MCF 10A (cell line): ENCODE measurements at regions not wholly inside any gene's neighbourhood (a gene's known extent, or its start where the extent isn't known, plus 50 kb on each side); places are given as distances from the start of the nearest gene placed in this dataset.
"Not testable (repeated sequence)": the region's sequence is repeated elsewhere in the genome, so short reads cannot be mapped to it uniquely, and the experiment has no call there.

ENCODE experiments used
- BruUV-seq: library from RNA; stranded (reverse); fragments of 400-500 nt; replicated peaks from 2 replicates; lab custom pipeline; 2021; lab: Mats Ljungman, UMichigan
- CTCF ChIA-PET: fragments of 300-600 bp; sonication (Branson Sonifier 250); formaldehyde crosslinking; extraction: SDS; loops from one replicate; lab custom pipeline; 2021; ENCODE audit warnings: antibody characterized with exemption, inconsistent platforms; lab: Yijun Ruan, JAX
- POLR2A ChIA-PET: fragments of 300-600, 350-650 bp; sonication (Branson Sonifier 250); formaldehyde crosslinking; extraction: SDS; loops from one replicate; lab custom pipeline; 2020; ENCODE audit warnings: antibody characterized with exemption, inconsistent platforms; lab: Yijun Ruan, JAX
- DNase-seq: peaks from one replicate; pipeline ENCODE4 v3.0.0-alpha.2; 2018; ENCODE audit not compliant: unreplicated experiment
- H3K27ac Mint-ChIP-seq: one replicate; pipeline ENCODE4 v1.8.0; 2022; ENCODE audit warnings: mild to moderate bottlenecking, low read depth, mixed read lengths; ENCODE audit not compliant: unreplicated experiment
- H3K27me3 Mint-ChIP-seq: one replicate; pipeline ENCODE4 v1.8.0; 2022; ENCODE audit warnings: mixed read lengths; ENCODE audit not compliant: insufficient read depth, unreplicated experiment
- H3K36me3 Mint-ChIP-seq: one replicate; pipeline ENCODE4 v1.8.0; 2022; ENCODE audit warnings: mild to moderate bottlenecking, moderate library complexity, mixed read lengths; ENCODE audit not compliant: insufficient read depth, unreplicated experiment
- H3K4me1 Mint-ChIP-seq: one replicate; pipeline ENCODE4 v1.8.0; 2022; ENCODE audit warnings: mixed read lengths; ENCODE audit not compliant: insufficient read depth, unreplicated experiment
- H3K4me3 Mint-ChIP-seq: one replicate; pipeline ENCODE4 v1.8.0; 2022; ENCODE audit warnings: mild to moderate bottlenecking, moderate library complexity, mixed read lengths; ENCODE audit not compliant: unreplicated experiment
- H3K9me3 Mint-ChIP-seq: one replicate; pipeline ENCODE4 v1.8.0; 2022; ENCODE audit warnings: mixed read lengths; ENCODE audit not compliant: unreplicated experiment
- CTCF ChIP-seq: fragments of 200-600 bp; IDR thresholded peaks from one replicate; pipeline ENCODE4 v1.8.0; 2022; ENCODE audit warnings: antibody characterized with exemption, mild to moderate bottlenecking; ENCODE audit not compliant: unreplicated experiment
- intact Hi-C: fragments of 100-400 bp; cut with micrococcal nuclease; formaldehyde crosslinking; loops from 2 replicates; pipeline ENCODE4 v1.14.1; 2022

GRCh38 chr2:35447821-35448220, 907.8 kb upstream of the CRIM1 start:
- no peak for TF ChIP-seq CTCF
- Mint-ChIP-seq H3K27ac (no peak overlapping the region), H3K4me3 (no peak overlapping the region), H3K9me3 (no peaks in the 10 kb centered on the region), H3K27me3 (peaks cover 3% of the 10 kb centered on the region), H3K36me3 (peaks cover 7% of the 10 kb centered on the region), H3K4me1 (no peaks in the 10 kb centered on the region)
- no TSS peak for BruUV-seq
- no peak for DNase-seq
- CTCF ChIA-PET, result no interaction called here
- intact Hi-C loops, result no loop called here
- POLR2A ChIA-PET, result no interaction called here

GRCh38 chr2:35447215-35447614, 908.4 kb upstream of the CRIM1 start:
- TF ChIP-seq CTCF, result no peak
- intact Hi-C loops, result no loop called here
- no peak overlapping the region for H3K4me3 Mint-ChIP-seq
- DNase-seq, result no peak
- ChIA-PET CTCF (no interaction called here), POLR2A (no interaction called here)
- no peaks in the 10 kb centered on the region for H3K27me3 Mint-ChIP-seq
- H3K4me1 Mint-ChIP-seq, result no peaks in the 10 kb centered on the region
- H3K9me3 Mint-ChIP-seq, result no peaks in the 10 kb centered on the region
- no TSS peak for BruUV-seq
- peaks cover 7% of the 10 kb centered on the region for H3K36me3 Mint-ChIP-seq
- no peak overlapping the region for H3K27ac Mint-ChIP-seq

- TF ChIP-seq CTCF, result no peak
- H3K9me3 Mint-ChIP-seq, result no peaks in the 10 kb centered on the region
- DNase-seq, result no peak
- H3K4me3 Mint-ChIP-seq, result no peak overlapping the region
- H3K27me3 Mint-ChIP-seq, result peaks cover 14% of the 10 kb centered on the region
- peaks cover 7% of the 10 kb centered on the region for H3K36me3 Mint-ChIP-seq
- CTCF ChIA-PET, result interaction anchor here (0.6 to 1.6 kb wide), 3 partner anchors 21 to 906 kb away, joined by 3 to 4 read pairs (median 4); no protein-coding TSS in a partner anchor
- no peaks in the 10 kb centered on the region for H3K4me1 Mint-ChIP-seq
- H3K27ac Mint-ChIP-seq, result no peak overlapping the region
- no TSS peak for BruUV-seq
- intact Hi-C loops, result no loop called here
- POLR2A ChIA-PET, result no interaction called here
These were observed 912.5 kb upstream of the CRIM1 start for GRCh38 chr2:35443087-35443486.

GRCh38 chr2:35441575-35441974, 914.0 kb upstream of the CRIM1 start:
- POLR2A ChIA-PET, BruUV-seq, intact Hi-C loops, H3K36me3 Mint-ChIP-seq, H3K4me1 Mint-ChIP-seq, H3K9me3 Mint-ChIP-seq, H3K27ac Mint-ChIP-seq, DNase-seq, CTCF ChIA-PET, H3K4me3 Mint-ChIP-seq: not testable (repeated sequence)
- H3K27me3 Mint-ChIP-seq, result peaks cover 14% of the 10 kb centered on the region

- BruUV-seq, intact Hi-C loops, H3K4me3 Mint-ChIP-seq, H3K27ac Mint-ChIP-seq, CTCF ChIA-PET, H3K36me3 Mint-ChIP-seq, POLR2A ChIA-PET, DNase-seq, H3K4me1 Mint-ChIP-seq, H3K9me3 Mint-ChIP-seq: not testable (repeated sequence)
- peaks cover 14% of the 10 kb centered on the region for H3K27me3 Mint-ChIP-seq
These were observed 915.3 kb upstream of the CRIM1 start for GRCh38 chr2:35440308-35440707.

GRCh38 chr2:35436893-35437292, 918.7 kb upstream of the CRIM1 start:
- H3K4me1 Mint-ChIP-seq, DNase-seq, H3K9me3 Mint-ChIP-seq, POLR2A ChIA-PET, intact Hi-C loops, BruUV-seq, H3K4me3 Mint-ChIP-seq, H3K36me3 Mint-ChIP-seq, H3K27ac Mint-ChIP-seq: not testable (repeated sequence)
- H3K27me3 Mint-ChIP-seq, result peaks cover 31% of the 10 kb centered on the region
- CTCF ChIA-PET, result interaction anchor here (0.6 kb wide), 1 partner anchor 847 kb away, joined by 4 read pairs; no protein-coding TSS in a partner anchor
